ENCODE measurements at regions not wholly inside any gene's neighbourhood (a gene's known extent, or its start where the extent isn't known, plus 50 kb on each side); places are given as distances from the start of the nearest gene placed in this dataset.
"Not testable (repeated sequence)": the region's sequence is repeated elsewhere in the genome, so short reads cannot be mapped to it uniquely, and the experiment has no call there.

DNA sequence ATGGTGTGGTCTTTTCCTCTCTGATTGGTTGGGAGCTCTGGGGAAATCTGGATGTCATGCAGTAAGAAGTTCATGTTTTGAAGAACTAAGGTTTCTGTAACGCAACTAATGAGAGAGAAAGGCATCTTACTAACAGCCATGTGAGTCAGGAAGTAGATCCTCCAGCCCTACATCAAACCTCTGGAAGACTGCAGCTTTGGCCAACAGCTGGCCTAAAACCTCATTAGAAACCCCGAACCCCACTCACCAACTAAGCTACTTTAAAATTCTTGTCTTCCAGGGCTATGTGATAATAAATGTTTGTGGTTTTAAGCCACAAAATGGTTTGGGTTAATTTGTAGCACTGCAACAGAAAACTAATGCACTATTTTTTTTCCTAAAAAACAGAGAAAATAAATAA, 549.0 kb upstream of the GRID2 start:
- no peaks in the 10 kb centered on the region for H3K4me1 ChIP-seq
- no peak overlapping the region for H3K4me3 ChIP-seq
- WGBS, 2 donors: 84 to 88% methylated on average over 2 of the region's 2 CpGs
- H3K36me3 ChIP-seq: no peaks in the 10 kb centered on the region
- H3K27ac ChIP-seq: no peak overlapping the region
- ATAC-seq (ENCODE audit: low FRiP score in 2 of 2) (no peak), DNase-seq (no peak)
- TF ChIP-seq, protein P1, sequence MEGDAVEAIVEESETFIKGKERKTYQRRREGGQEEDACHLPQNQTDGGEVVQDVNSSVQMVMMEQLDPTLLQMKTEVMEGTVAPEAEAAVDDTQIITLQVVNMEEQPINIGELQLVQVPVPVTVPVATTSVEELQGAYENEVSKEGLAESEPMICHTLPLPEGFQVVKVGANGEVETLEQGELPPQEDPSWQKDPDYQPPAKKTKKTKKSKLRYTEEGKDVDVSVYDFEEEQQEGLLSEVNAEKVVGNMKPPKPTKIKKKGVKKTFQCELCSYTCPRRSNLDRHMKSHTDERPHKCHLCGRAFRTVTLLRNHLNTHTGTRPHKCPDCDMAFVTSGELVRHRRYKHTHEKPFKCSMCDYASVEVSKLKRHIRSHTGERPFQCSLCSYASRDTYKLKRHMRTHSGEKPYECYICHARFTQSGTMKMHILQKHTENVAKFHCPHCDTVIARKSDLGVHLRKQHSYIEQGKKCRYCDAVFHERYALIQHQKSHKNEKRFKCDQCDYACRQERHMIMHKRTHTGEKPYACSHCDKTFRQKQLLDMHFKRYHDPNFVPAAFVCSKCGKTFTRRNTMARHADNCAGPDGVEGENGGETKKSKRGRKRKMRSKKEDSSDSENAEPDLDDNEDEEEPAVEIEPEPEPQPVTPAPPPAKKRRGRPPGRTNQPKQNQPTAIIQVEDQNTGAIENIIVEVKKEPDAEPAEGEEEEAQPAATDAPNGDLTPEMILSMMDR (IDR thresholded peaks at IDR 0.05): no peak
- TF ChIP-seq POLR2A (IDR thresholded peaks at IDR 0.05) (no peak), POLR2AphosphoS5 (IDR thresholded peaks at IDR 0.05) (no peak), EP300 (IDR thresholded peaks at IDR 0.05) (no peak)
- H3K9me3 ChIP-seq: no peaks in the 10 kb centered on the region
- H3K27me3 ChIP-seq: no peaks in the 10 kb centered on the region

- 55 to 63% methylated on average over 1 of the region's 1 CpG for WGBS, 2 donors
- TF ChIP-seq POLR2A (IDR thresholded peaks at IDR 0.05) (no peak), EP300 (IDR thresholded peaks at IDR 0.05) (no peak), POLR2AphosphoS5 (IDR thresholded peaks at IDR 0.05) (no peak)
- TF ChIP-seq, protein P1 (IDR thresholded peaks at IDR 0.05): no peak
- no peaks in the 10 kb centered on the region for H3K36me3 ChIP-seq
- no peak overlapping the region for H3K4me3 ChIP-seq
- no peaks in the 10 kb centered on the region for H3K9me3 ChIP-seq
- no peak overlapping the region for H3K27ac ChIP-seq
- no peak for DNase-seq
- H3K4me1 ChIP-seq: no peaks in the 10 kb centered on the region
- H3K27me3 ChIP-seq: no peaks in the 10 kb centered on the region
- no peak for ATAC-seq (ENCODE audit: low FRiP score in 2 of 2)
Observed at GRCh38 chr4:91758487-91758886, 545.3 kb upstream of the GRID2 start.

DNA sequence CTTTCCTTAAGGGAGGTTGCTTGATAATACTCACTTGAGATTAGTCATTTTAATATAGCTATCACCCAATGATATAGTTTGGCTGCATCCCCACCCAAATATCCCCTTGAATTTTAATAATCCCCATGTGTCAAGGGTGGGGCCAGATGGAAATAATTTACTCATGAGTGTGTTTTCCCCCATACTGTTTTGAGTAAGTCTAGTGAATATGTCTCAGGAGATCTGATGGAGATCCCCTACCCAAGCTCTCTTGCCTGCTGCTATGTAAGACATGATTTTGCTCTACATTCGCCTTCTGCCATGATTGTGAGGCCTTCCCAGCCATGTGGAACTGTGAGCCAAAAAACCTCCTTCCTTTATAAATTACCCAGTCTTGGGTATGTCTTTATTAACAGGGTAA, 539.7 kb upstream of the GRID2 start:
- DNase-seq (no peak), ATAC-seq (ENCODE audit: low FRiP score in 2 of 2) (no peak)
- no peak overlapping the region for H3K27ac ChIP-seq
- H3K36me3 ChIP-seq: no peaks in the 10 kb centered on the region
- H3K4me3 ChIP-seq: no peak overlapping the region
- TF ChIP-seq EP300 (IDR thresholded peaks at IDR 0.05): no peak
- TF ChIP-seq, protein P1 (IDR thresholded peaks at IDR 0.05): no peak
- TF ChIP-seq POLR2A (IDR thresholded peaks at IDR 0.05): no peak
- TF ChIP-seq POLR2AphosphoS5 (IDR thresholded peaks at IDR 0.05): no peak
- H3K4me1 ChIP-seq: no peaks in the 10 kb centered on the region
- no peaks in the 10 kb centered on the region for H3K9me3 ChIP-seq
- 59 to 73% methylated on average over 1 of the region's 1 CpG for WGBS, 2 donors
- H3K27me3 ChIP-seq: no peaks in the 10 kb centered on the region

- TF ChIP-seq EP300 (IDR thresholded peaks at IDR 0.05) (no peak), POLR2A (IDR thresholded peaks at IDR 0.05) (no peak), POLR2AphosphoS5 (IDR thresholded peaks at IDR 0.05) (no peak)
- TF ChIP-seq, protein P1 (IDR thresholded peaks at IDR 0.05): no peak
- DNase-seq: no peak
- H3K36me3 ChIP-seq: no peaks in the 10 kb centered on the region
- no peaks in the 10 kb centered on the region for H3K27me3 ChIP-seq
- no peaks in the 10 kb centered on the region for H3K4me1 ChIP-seq
- no peak for ATAC-seq (ENCODE audit: low FRiP score in 2 of 2)
- H3K9me3 ChIP-seq: no peaks in the 10 kb centered on the region
- H3K4me3 ChIP-seq: no peak overlapping the region
- 80 to 92% methylated on average over 1 of the region's 1 CpG for WGBS, 2 donors
- H3K27ac ChIP-seq: no peak overlapping the region
Observed at GRCh38 chr4:91769912-91770311, 533.9 kb upstream of the GRID2 start.

GRCh38 chr4:91791631-91792030, 512.1 kb upstream of the GRID2 start:
- not testable (repeated sequence) for H3K27me3 ChIP-seq; H3K36me3 ChIP-seq; ATAC-seq (ENCODE audit: low FRiP score in 2 of 2); H3K27ac ChIP-seq; H3K4me1 ChIP-seq; H3K9me3 ChIP-seq
- peak overlapping the region in 3 of 4 donors; percentile 9 to 33 (median 29) for H3K4me3 ChIP-seq
- DNase-seq: peak in 1 of 2 donors; percentile 37
- WGBS, 2 donors: 61 to 70% methylated on average over 26 to 28 of the region's 28 CpGs
